Calu3 (cell line): ENCODE measurements at regions not wholly inside any gene's neighbourhood (a gene's known extent, or its start where the extent isn't known, plus 50 kb on each side); places are given as distances from the start of the nearest gene placed in this dataset.
"Not testable (repeated sequence)": the region's sequence is repeated elsewhere in the genome, so short reads cannot be mapped to it uniquely, and the experiment has no call there.

Experiments
- BruUV-seq: library from RNA; stranded (reverse); fragments of 400-500 nt; replicated peaks from 2 replicates; lab custom pipeline; 2021; lab: Mats Ljungman, UMichigan
- CTCF ChIA-PET: fragments of 300-600 bp; sonication (Branson Sonifier 250); formaldehyde crosslinking; loops from one replicate; lab custom pipeline; 2022; ENCODE audit warnings: antibody characterized with exemption; lab: Charles Lee
- DNase-seq: peaks from one replicate; pipeline ENCODE4 v3.0.0; 2022
- H3K27ac Mint-ChIP-seq: one replicate; pipeline ENCODE4 v1.8.0; 2022; ENCODE audit warnings: mixed read lengths; ENCODE audit not compliant: unreplicated experiment
- H3K27me3 Mint-ChIP-seq: one replicate; pipeline ENCODE4 v1.8.0; 2022; ENCODE audit warnings: mixed read lengths; ENCODE audit not compliant: unreplicated experiment
- H3K36me3 Mint-ChIP-seq: one replicate; pipeline ENCODE4 v1.8.0; 2022; ENCODE audit warnings: mild to moderate bottlenecking, moderate library complexity, mixed read lengths; ENCODE audit not compliant: insufficient read depth, unreplicated experiment
- H3K4me1 Mint-ChIP-seq: one replicate; pipeline ENCODE4 v1.8.0; 2022; ENCODE audit warnings: mild to moderate bottlenecking, low read depth, mixed read lengths; ENCODE audit not compliant: unreplicated experiment
- H3K4me3 Mint-ChIP-seq: one replicate; pipeline ENCODE4 v1.8.0; 2022; ENCODE audit warnings: mild to moderate bottlenecking, low read depth, moderate library complexity, mixed read lengths; ENCODE audit not compliant: unreplicated experiment
- H3K9me3 Mint-ChIP-seq: one replicate; pipeline ENCODE4 v1.8.0; 2022; ENCODE audit warnings: low read depth, mixed read lengths; ENCODE audit not compliant: unreplicated experiment
- CTCF ChIP-seq: fragments of 200-600 bp; IDR thresholded peaks from one replicate; pipeline ENCODE4 v1.8.0; 2022; ENCODE audit warnings: antibody characterized with exemption; ENCODE audit not compliant: unreplicated experiment
- intact Hi-C: fragments of 100-400 bp; cut with micrococcal nuclease; formaldehyde crosslinking; loops from one replicate; pipeline ENCODE4 v1.10.0; 2022; ENCODE audit not compliant: unreplicated experiment

GRCh38 chr2:195574312-195574711, 82.7 kb upstream of the SLC39A10 start:
- Mint-ChIP-seq H3K9me3 (no peaks in the 10 kb centered on the region), H3K27ac (no peak overlapping the region), H3K27me3 (no peaks in the 10 kb centered on the region), H3K36me3 (peaks cover 6% of the 10 kb centered on the region), H3K4me1 (peaks cover 22% of the 10 kb centered on the region), H3K4me3 (no peak overlapping the region)
- DNase-seq = no peak
- BruUV-seq = no TSS peak
- intact Hi-C loops = no loop called here
- TF ChIP-seq CTCF = no peak
- CTCF ChIA-PET = no interaction called here

DNA sequence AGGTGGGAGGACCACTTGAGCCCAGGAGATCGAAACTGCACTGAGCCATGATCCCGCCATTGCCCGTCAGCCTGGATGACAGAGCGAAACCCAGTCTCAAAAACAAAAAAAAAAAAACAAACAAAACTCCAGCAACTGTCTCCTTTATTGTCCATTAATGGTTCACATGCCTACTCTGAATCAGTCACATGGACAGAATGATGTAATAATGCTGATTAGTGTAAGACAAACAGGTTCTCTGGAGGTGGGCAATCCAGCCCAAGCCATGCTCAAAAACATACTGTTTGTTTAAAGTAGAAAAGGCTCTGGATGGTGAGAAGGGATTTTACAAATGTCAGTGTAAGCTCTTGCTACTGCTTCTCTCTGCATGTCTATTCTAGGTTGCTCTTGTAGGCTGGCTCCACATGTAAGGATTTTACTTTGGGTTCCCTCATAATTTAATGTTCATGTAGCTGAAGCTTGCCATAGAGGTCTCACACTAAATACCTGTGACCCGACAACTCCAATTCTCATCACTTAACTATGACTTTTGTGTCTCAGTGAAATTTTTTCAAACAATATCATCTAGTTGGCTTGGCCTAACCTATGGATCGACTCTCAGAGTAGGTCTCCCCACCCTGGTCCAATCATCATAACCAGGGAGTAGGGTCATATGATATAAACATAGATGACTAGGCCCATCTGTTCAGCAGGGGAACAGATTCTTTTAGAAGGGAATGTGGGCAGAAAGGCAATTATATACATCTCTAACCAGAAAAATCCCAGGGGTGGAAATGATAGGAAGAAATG, 83.9 kb upstream of the SLC39A10 start:
- no peak overlapping the region for H3K27ac Mint-ChIP-seq
- CTCF ChIA-PET = no interaction called here
- no peaks in the 10 kb centered on the region for H3K9me3 Mint-ChIP-seq
- intact Hi-C loops = no loop called here
- no peak for DNase-seq
- peaks cover 6% of the 10 kb centered on the region for H3K36me3 Mint-ChIP-seq
- no peak for TF ChIP-seq CTCF
- H3K27me3 Mint-ChIP-seq = no peaks in the 10 kb centered on the region
- H3K4me3 Mint-ChIP-seq = no peak overlapping the region
- no TSS peak for BruUV-seq
- peaks cover 22% of the 10 kb centered on the region for H3K4me1 Mint-ChIP-seq

GRCh38 chr2:195570329-195570728, 86.7 kb upstream of the SLC39A10 start:
- H3K9me3 Mint-ChIP-seq = no peaks in the 10 kb centered on the region
- H3K4me1 Mint-ChIP-seq = peaks cover 10% of the 10 kb centered on the region
- CTCF ChIA-PET = interaction anchor here (0.6 kb wide), 1 partner anchor 29 kb away, joined by 3 read pairs; no protein-coding TSS in a partner anchor
- intact Hi-C loops = no loop called here
- no peaks in the 10 kb centered on the region for H3K27me3 Mint-ChIP-seq
- DNase-seq = no peak
- no peak overlapping the region for H3K27ac Mint-ChIP-seq
- H3K4me3 Mint-ChIP-seq = no peak overlapping the region
- no peaks in the 10 kb centered on the region for H3K36me3 Mint-ChIP-seq
- BruUV-seq = no TSS peak
- TF ChIP-seq CTCF = no peak

DNA sequence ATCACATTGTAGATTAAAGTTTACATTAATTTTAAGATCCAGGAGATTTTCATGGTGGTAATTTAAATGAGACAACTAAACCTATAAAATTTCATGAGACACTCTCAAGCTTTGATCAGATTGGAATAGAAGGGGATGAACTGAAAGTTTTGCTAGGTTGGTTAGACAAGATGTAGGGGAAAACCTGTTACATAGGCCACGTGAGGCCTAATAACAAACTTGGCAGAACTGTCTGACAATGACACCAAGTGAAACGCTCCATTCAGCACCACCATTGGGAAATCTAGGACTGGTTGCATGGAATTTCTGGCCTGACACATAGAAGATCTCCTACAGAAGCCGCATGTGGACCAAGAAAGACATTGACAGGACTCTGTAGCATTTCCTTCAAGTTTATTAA, 87.8 kb upstream of the SLC39A10 start:
- Mint-ChIP-seq H3K4me1 (peaks cover 10% of the 10 kb centered on the region), H3K27ac (no peak overlapping the region), H3K27me3 (no peaks in the 10 kb centered on the region), H3K36me3 (no peaks in the 10 kb centered on the region), H3K4me3 (no peak overlapping the region), H3K9me3 (no peaks in the 10 kb centered on the region)
- no peak for TF ChIP-seq CTCF
- CTCF ChIA-PET = no interaction called here
- no peak for DNase-seq
- BruUV-seq = no TSS peak
- intact Hi-C loops = no loop called here

- H3K9me3 Mint-ChIP-seq, BruUV-seq, DNase-seq, H3K27ac Mint-ChIP-seq, intact Hi-C loops, H3K27me3 Mint-ChIP-seq, CTCF ChIA-PET, H3K36me3 Mint-ChIP-seq, H3K4me3 Mint-ChIP-seq: not testable (repeated sequence)
- peaks cover 22% of the 10 kb centered on the region for H3K4me1 Mint-ChIP-seq
These were observed 92.3 kb upstream of the SLC39A10 start for GRCh38 chr2:195564625-195565135.
